WTC11 (cell line): ENCODE measurements at regions not wholly inside any gene's neighbourhood (a gene's known extent, or its start where the extent isn't known, plus 50 kb on each side); places are given as distances from the start of the nearest gene placed in this dataset.

Experiments
- ATAC-seq: fragments of 200-7000 bp; cut with Tn5 transposase; 2 replicates; pipeline ENCODE4 v1.10.0; 2021; ENCODE audit warnings: mild to moderate bottlenecking, moderate library complexity
- CTCF ChIA-PET: fragments of 300-600 bp; sonication (Branson Sonifier 250); formaldehyde crosslinking; loops from one replicate; lab custom pipeline; 2021; ENCODE audit warnings: antibody characterized with exemption; lab: Charles Lee
- POLR2A ChIA-PET: fragments of 350-600 bp; sonication (Branson Sonifier 250); formaldehyde crosslinking; loops from one replicate; lab custom pipeline; 2021; ENCODE audit warnings: antibody characterized with exemption; lab: Charles Lee
- DNase-seq: peaks from one replicate; pipeline ENCODE4 v3.0.0; 2021; ENCODE audit warnings: low spot score
- H3K27ac Mint-ChIP-seq: 2 replicates; pipeline ENCODE4 v1.8.0; 2021; ENCODE audit warnings: mixed read lengths
- H3K27me3 Mint-ChIP-seq: 2 replicates; pipeline ENCODE4 v1.8.0; 2021; ENCODE audit warnings: low read depth, mild to moderate bottlenecking, moderate library complexity, mixed read lengths
- H3K36me3 Mint-ChIP-seq: 2 replicates; pipeline ENCODE4 v1.8.0; 2021; ENCODE audit warnings: mixed read lengths
- H3K4me1 Mint-ChIP-seq: 2 replicates; pipeline ENCODE4 v1.8.0; 2022; ENCODE audit warnings: mixed read lengths
- H3K4me3 Mint-ChIP-seq: 2 replicates; pipeline ENCODE4 v1.8.0; 2021; ENCODE audit warnings: mild to moderate bottlenecking, moderate library complexity, mixed read lengths
- H3K9me3 Mint-ChIP-seq: 2 replicates; pipeline ENCODE4 v1.8.0; 2021; ENCODE audit warnings: mixed read lengths
- ATF2 ChIP-seq: sonication (generic); formaldehyde crosslinking; IDR thresholded peaks from 2 replicates; pipeline ENCODE4 v1.8.1; 2022; ENCODE audit warnings: low read depth, missing genetic modification reagents, borderline replicate concordance
- ATF6 ChIP-seq: sonication (generic); formaldehyde crosslinking; IDR thresholded peaks from 2 replicates; pipeline ENCODE4 v1.8.1; 2023; ENCODE audit warnings: mild to moderate bottlenecking, missing genetic modification reagents
- CREM ChIP-seq: sonication (generic); formaldehyde crosslinking; IDR thresholded peaks from 2 replicates; pipeline ENCODE4 v1.8.1; 2022; ENCODE audit warnings: mild to moderate bottlenecking, missing genetic modification reagents, moderate library complexity
- FOXJ3 ChIP-seq: sonication (generic); formaldehyde crosslinking; IDR thresholded peaks from 2 replicates; pipeline ENCODE4 v1.9.0; 2021; ENCODE audit warnings: missing genetic modification reagents, mild to moderate bottlenecking, borderline replicate concordance
- FOXK1 ChIP-seq: sonication (generic); formaldehyde crosslinking; IDR thresholded peaks from 2 replicates; pipeline ENCODE4 v1.8.0; 2022; ENCODE audit warnings: mild to moderate bottlenecking, moderate library complexity, missing genetic modification reagents
- IRF2 ChIP-seq: sonication (generic); formaldehyde crosslinking; IDR thresholded peaks from 2 replicates; pipeline ENCODE4 v1.8.0; 2022; ENCODE audit warnings: low read depth, missing genetic modification reagents, borderline replicate concordance
- KAT7 ChIP-seq: sonication (generic); formaldehyde crosslinking; IDR thresholded peaks from 2 replicates; pipeline ENCODE4 v1.8.1; 2023; ENCODE audit warnings: missing genetic modification reagents, mild to moderate bottlenecking, borderline replicate concordance
- NFYB ChIP-seq: sonication (generic); formaldehyde crosslinking; conservative IDR thresholded peaks from 2 replicates; pipeline ENCODE4 v1.8.0; 2022; ENCODE audit warnings: low read depth, missing genetic modification reagents
- NR3C1 ChIP-seq: sonication (generic); formaldehyde crosslinking; conservative IDR thresholded peaks from 2 replicates; pipeline ENCODE4 v1.8.1; 2023; ENCODE audit warnings: low read depth, mild to moderate bottlenecking, missing genetic modification reagents
- RELA ChIP-seq: sonication (generic); formaldehyde crosslinking; IDR thresholded peaks from 2 replicates; pipeline ENCODE4 v1.8.1; 2022; ENCODE audit warnings: missing genetic modification reagents, mild to moderate bottlenecking, borderline replicate concordance
- SP1 ChIP-seq: sonication (generic); formaldehyde crosslinking; conservative IDR thresholded peaks from 2 replicates; pipeline ENCODE4 v1.8.1; 2022; ENCODE audit warnings: missing genetic modification reagents
- USF1 ChIP-seq: sonication (generic); formaldehyde crosslinking; IDR thresholded peaks from 2 replicates; pipeline ENCODE4 v1.8.0; 2022; ENCODE audit warnings: mild to moderate bottlenecking, missing genetic modification reagents
- ZBTB21 ChIP-seq: sonication (generic); formaldehyde crosslinking; IDR thresholded peaks from 2 replicates; pipeline ENCODE4 v1.8.1; 2023; ENCODE audit warnings: mild to moderate bottlenecking, missing genetic modification reagents, borderline replicate concordance
- ZNF219 ChIP-seq: sonication (generic); formaldehyde crosslinking; IDR thresholded peaks from 2 replicates; pipeline ENCODE4 v1.8.0; 2023; ENCODE audit warnings: missing genetic modification reagents, mild to moderate bottlenecking, borderline replicate concordance
- ZNF232 ChIP-seq: sonication (generic); formaldehyde crosslinking; IDR thresholded peaks from 2 replicates; pipeline ENCODE4 v1.8.0; 2022; ENCODE audit warnings: mild to moderate bottlenecking, missing genetic modification reagents
- ZNF281 ChIP-seq: sonication (generic); formaldehyde crosslinking; IDR thresholded peaks from 2 replicates; pipeline ENCODE4 v1.8.0; 2023; ENCODE audit warnings: mild to moderate bottlenecking, missing genetic modification reagents
- ZNF396 ChIP-seq: fragments of 250-450 bp; sonication (Bioruptor Pico); IDR thresholded peaks from 2 replicates; pipeline ENCODE4 v1.8.0; 2021; ENCODE audit warnings: mild to moderate bottlenecking, moderate library complexity, borderline replicate concordance
- ZNF416 ChIP-seq: fragments of 250-450 bp; sonication (Bioruptor Pico); IDR thresholded peaks from 2 replicates; pipeline ENCODE4 v1.9.0; 2021; ENCODE audit warnings: mild to moderate bottlenecking, inconsistent platforms
- ZNF671 ChIP-seq: fragments of 250-450 bp; sonication (Bioruptor Pico); IDR thresholded peaks from 2 replicates; pipeline ENCODE4 v1.8.0; 2021; ENCODE audit warnings: mild to moderate bottlenecking
- TF ChIP-seq, protein P1 (sequence below): sonication (generic); formaldehyde crosslinking; IDR thresholded peaks from 2 replicates; pipeline ENCODE4 v1.8.0; 2022; ENCODE audit warnings: mild to moderate bottlenecking, missing genetic modification reagents
- TF ChIP-seq, protein P2 (sequence below): fragments of 250-450 bp; sonication (Bioruptor Pico); IDR thresholded peaks from 2 replicates; pipeline ENCODE4 v1.9.0; 2021; ENCODE audit warnings: mild to moderate bottlenecking, borderline replicate concordance
- TF ChIP-seq, protein P3 (sequence below): fragments of 250-450 bp; sonication (Bioruptor Pico); IDR thresholded peaks from 2 replicates; pipeline ENCODE4 v2.1.2; 2022; ENCODE audit warnings: mild to moderate bottlenecking, moderate library complexity

- TF ChIP-seq FOXK1 (CRISPR knock-in tag) (no peak), ZNF671 (CRISPR knock-in tag) (no peak), ZNF416 (CRISPR knock-in tag) (no peak), NFYB (no peak), CREM (CRISPR knock-in tag) (no peak), ZBTB21 (CRISPR knock-in tag) (no peak), USF1 (CRISPR knock-in tag) (no peak), ZNF396 (CRISPR knock-in tag) (no peak)
- TF ChIP-seq, all 79 proteins: peak for 0
Measured at GRCh38 chr9:87059772-87060171, 112.5 kb upstream of the GAS1 start (continued).

DNA sequence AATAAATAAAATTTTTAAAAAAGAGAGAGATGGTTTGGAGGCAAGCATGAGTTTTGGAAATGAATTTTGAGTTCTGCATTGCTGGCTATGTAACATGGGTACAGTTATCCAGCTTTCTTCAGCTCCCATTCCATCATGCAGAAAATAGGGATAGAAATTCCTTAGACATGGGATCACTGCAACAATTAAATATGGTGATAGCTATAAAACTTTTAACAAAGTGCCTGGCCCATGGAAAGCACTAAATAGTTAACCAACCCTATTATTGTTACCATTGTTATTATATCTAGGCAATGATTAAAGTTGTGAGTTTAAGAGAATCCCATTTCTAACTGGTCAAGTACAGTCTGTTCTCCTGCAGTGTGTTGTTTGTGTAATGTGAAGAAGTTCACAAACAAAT is 115.4 kb upstream of the GAS1 start:
- Mint-ChIP-seq H3K4me1 (no peaks in the 10 kb centered on the region), H3K36me3 (no peaks in the 10 kb centered on the region), H3K27me3 (no peaks in the 10 kb centered on the region), H3K9me3 (no peaks in the 10 kb centered on the region), H3K4me3 (no peak overlapping the region), H3K27ac (no peak overlapping the region)
- ChIA-PET POLR2A (no interaction called here), CTCF (interaction anchor here (0.6 kb wide), 1 partner anchor 9 kb away, joined by 4 read pairs; no protein-coding TSS in a partner anchor)
- ATAC-seq = no peak
- DNase-seq = no peak
- no peak for TF ChIP-seq NR3C1 (CRISPR knock-in tag)
- TF ChIP-seq KAT7 (CRISPR knock-in tag) = no peak
- TF ChIP-seq ATF6 (CRISPR knock-in tag) = no peak
- TF ChIP-seq, protein P1, sequence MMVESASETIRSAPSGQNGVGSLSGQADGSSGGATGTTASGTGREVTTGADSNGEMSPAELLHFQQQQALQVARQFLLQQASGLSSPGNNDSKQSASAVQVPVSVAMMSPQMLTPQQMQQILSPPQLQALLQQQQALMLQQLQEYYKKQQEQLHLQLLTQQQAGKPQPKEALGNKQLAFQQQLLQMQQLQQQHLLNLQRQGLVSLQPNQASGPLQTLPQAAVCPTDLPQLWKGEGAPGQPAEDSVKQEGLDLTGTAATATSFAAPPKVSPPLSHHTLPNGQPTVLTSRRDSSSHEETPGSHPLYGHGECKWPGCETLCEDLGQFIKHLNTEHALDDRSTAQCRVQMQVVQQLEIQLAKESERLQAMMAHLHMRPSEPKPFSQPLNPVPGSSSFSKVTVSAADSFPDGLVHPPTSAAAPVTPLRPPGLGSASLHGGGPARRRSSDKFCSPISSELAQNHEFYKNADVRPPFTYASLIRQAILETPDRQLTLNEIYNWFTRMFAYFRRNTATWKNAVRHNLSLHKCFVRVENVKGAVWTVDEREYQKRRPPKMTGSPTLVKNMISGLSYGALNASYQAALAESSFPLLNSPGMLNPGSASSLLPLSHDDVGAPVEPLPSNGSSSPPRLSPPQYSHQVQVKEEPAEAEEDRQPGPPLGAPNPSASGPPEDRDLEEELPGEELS (CRISPR knock-in tag) = no peak
- TF ChIP-seq ZBTB21 (CRISPR knock-in tag) = no peak
- TF ChIP-seq ZNF232 (CRISPR knock-in tag) = no peak
- no peak for TF ChIP-seq ATF2 (CRISPR knock-in tag)
- no peak for TF ChIP-seq FOXJ3 (CRISPR knock-in tag)
- no peak for TF ChIP-seq RELA (CRISPR knock-in tag)
- TF ChIP-seq SP1 (CRISPR knock-in tag) = no peak
- TF ChIP-seq, protein P2, sequence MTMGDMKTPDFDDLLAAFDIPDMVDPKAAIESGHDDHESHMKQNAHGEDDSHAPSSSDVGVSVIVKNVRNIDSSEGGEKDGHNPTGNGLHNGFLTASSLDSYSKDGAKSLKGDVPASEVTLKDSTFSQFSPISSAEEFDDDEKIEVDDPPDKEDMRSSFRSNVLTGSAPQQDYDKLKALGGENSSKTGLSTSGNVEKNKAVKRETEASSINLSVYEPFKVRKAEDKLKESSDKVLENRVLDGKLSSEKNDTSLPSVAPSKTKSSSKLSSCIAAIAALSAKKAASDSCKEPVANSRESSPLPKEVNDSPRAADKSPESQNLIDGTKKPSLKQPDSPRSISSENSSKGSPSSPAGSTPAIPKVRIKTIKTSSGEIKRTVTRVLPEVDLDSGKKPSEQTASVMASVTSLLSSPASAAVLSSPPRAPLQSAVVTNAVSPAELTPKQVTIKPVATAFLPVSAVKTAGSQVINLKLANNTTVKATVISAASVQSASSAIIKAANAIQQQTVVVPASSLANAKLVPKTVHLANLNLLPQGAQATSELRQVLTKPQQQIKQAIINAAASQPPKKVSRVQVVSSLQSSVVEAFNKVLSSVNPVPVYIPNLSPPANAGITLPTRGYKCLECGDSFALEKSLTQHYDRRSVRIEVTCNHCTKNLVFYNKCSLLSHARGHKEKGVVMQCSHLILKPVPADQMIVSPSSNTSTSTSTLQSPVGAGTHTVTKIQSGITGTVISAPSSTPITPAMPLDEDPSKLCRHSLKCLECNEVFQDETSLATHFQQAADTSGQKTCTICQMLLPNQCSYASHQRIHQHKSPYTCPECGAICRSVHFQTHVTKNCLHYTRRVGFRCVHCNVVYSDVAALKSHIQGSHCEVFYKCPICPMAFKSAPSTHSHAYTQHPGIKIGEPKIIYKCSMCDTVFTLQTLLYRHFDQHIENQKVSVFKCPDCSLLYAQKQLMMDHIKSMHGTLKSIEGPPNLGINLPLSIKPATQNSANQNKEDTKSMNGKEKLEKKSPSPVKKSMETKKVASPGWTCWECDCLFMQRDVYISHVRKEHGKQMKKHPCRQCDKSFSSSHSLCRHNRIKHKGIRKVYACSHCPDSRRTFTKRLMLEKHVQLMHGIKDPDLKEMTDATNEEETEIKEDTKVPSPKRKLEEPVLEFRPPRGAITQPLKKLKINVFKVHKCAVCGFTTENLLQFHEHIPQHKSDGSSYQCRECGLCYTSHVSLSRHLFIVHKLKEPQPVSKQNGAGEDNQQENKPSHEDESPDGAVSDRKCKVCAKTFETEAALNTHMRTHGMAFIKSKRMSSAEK (CRISPR knock-in tag) = no peak
- TF ChIP-seq, protein P3, sequence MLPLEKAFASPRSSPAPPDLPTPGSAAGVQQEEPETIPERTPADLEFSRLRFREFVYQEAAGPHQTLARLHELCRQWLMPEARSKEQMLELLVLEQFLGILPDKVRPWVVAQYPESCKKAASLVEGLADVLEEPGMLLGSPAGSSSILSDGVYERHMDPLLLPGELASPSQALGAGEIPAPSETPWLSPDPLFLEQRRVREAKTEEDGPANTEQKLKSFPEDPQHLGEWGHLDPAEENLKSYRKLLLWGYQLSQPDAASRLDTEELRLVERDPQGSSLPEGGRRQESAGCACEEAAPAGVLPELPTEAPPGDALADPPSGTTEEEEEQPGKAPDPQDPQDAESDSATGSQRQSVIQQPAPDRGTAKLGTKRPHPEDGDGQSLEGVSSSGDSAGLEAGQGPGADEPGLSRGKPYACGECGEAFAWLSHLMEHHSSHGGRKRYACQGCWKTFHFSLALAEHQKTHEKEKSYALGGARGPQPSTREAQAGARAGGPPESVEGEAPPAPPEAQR (CRISPR knock-in tag) = no peak
- TF ChIP-seq ZNF281 (CRISPR knock-in tag) = no peak
- no peak for TF ChIP-seq ZNF219 (CRISPR knock-in tag)
- TF ChIP-seq IRF2 (CRISPR knock-in tag) = no peak
